HepG2 (cell line): ENCODE measurements at regions not wholly inside any gene's neighbourhood (a gene's known extent, or its start where the extent isn't known, plus 50 kb on each side); places are given as distances from the start of the nearest gene placed in this dataset.

Experiments used
- ATAC-seq: fragments of 200-7000 bp; cut with Tn5 transposase; 3 replicates; pipeline ENCODE4 v1.9.1; 2020; ENCODE audit warnings: mild to moderate bottlenecking, moderate library complexity
- BruUV-seq: library from RNA; stranded (reverse); fragments of 400-500 nt; replicated peaks from 2 replicates; lab custom pipeline; 2021; lab: Mats Ljungman, UMichigan
- CTCF ChIA-PET: fragments of 300-600 bp; formaldehyde crosslinking; extraction: SDS; loops from one replicate; lab custom pipeline; 2021; ENCODE audit warnings: low total read pairs, inconsistent platforms, low intra/inter-chr PET ratio; lab: Yijun Ruan, JAX
- POLR2A ChIA-PET: fragments of 350-600 bp; sonication (Branson Sonifier 250); formaldehyde crosslinking; loops from one replicate; lab custom pipeline; 2020; ENCODE audit warnings: antibody characterized with exemption, inconsistent platforms; lab: Yijun Ruan, JAX
- DNase-seq: peaks from one replicate; pipeline ENCODE4 v3.0.0-alpha.2; 2015; ENCODE audit warnings: low spot score
- FAIRE-seq: peaks from 3 replicates; lab custom pipeline; 2011; peaks lifted over from hg19 to GRCh38; lab: Jason Lieb, UNC
- H2AFZ ChIP-seq: one replicate; pipeline ENCODE4 v1.6.1; 2011; ENCODE audit warnings: low read length, inconsistent platforms
- H3K27ac ChIP-seq: fragments of 300-600 bp; 3 replicates; pipeline ENCODE4 v1.8.0; 2011; ENCODE audit warnings: mixed run types, mild to moderate bottlenecking, mixed read lengths, low read length, inconsistent platforms; ENCODE audit not compliant: insufficient read depth; ENCODE audit errors: extremely low read length
- H3K27me3 ChIP-seq, 2 experiments: fragments of 200-600 bp in 1 of 2; 2 replicates in 1 of 2; 3 replicates in 1 of 2; pipeline versions ENCODE4 v1.6.0 to v1.8.0; 2011; ENCODE audit warnings: low read length in 2 of 2, mild to moderate bottlenecking in 2 of 2, moderate library complexity in 2 of 2, inconsistent platforms in 1 of 2; ENCODE audit not compliant: insufficient read depth in 2 of 2, control insufficient read depth in 1 of 2
- H3K36me3 ChIP-seq, 2 experiments: fragments of 200-600 bp in 1 of 2; replicated peaks in 1 of 2; 2 replicates in 1 of 2; 3 replicates in 1 of 2; pipeline versions ENCODE4 v1.5.1 to v1.8.0; 2011; ENCODE audit warnings: low read length in 2 of 2, inconsistent platforms in 1 of 2; ENCODE audit not compliant: insufficient read depth in 2 of 2, control insufficient read depth in 1 of 2
- H3K4me1 ChIP-seq: 2 replicates; pipeline ENCODE4 v1.5.1; 2012; ENCODE audit warnings: low read length, inconsistent platforms; ENCODE audit not compliant: insufficient read depth
- H3K4me2 ChIP-seq: 2 replicates; pipeline ENCODE4 v1.6.0; 2011; ENCODE audit warnings: low read depth, low read length, inconsistent platforms
- H3K4me3 ChIP-seq, 3 experiments: fragments of 200-600 bp in 1 of 3; sonication (generic), shearing (Covaris generic) in 1 of 3; replicated peaks in 1 of 3; 2 replicates each; pipeline ENCODE4 v1.5.1; 2011 to 2016; ENCODE audit warnings: low read length in 3 of 3, inconsistent platforms in 2 of 3, low read depth in 2 of 3, mild to moderate bottlenecking in 2 of 3, control low read depth in 1 of 3, mixed read lengths in 1 of 3; ENCODE audit not compliant: insufficient read depth in 1 of 3
- H3K79me2 ChIP-seq: one replicate; pipeline ENCODE4 v1.6.1; 2011; ENCODE audit warnings: low read length, inconsistent platforms; ENCODE audit not compliant: insufficient read depth
- H3K9ac ChIP-seq: 2 replicates; pipeline ENCODE4 v1.6.0; 2011; ENCODE audit warnings: mild to moderate bottlenecking, low read depth, low read length, inconsistent platforms; ENCODE audit not compliant: insufficient read depth
- H3K9me3 ChIP-seq: 2 replicates; pipeline ENCODE4 v1.5.1; 2012; ENCODE audit warnings: mild to moderate bottlenecking, low read length
- H4K20me1 ChIP-seq: 2 replicates; pipeline ENCODE4 v1.6.0; 2011; ENCODE audit warnings: inconsistent platforms, mild to moderate bottlenecking, low read length, moderate library complexity; ENCODE audit not compliant: insufficient read depth
- ATM ChIP-seq: fragments of 450-650 bp; IDR thresholded peaks from 2 replicates; pipeline ENCODE4 v1.7.1; 2017; ENCODE audit warnings: mild to moderate bottlenecking, borderline replicate concordance
- CCAR2 ChIP-seq: fragments of 200-400 bp; formaldehyde crosslinking; optimal IDR thresholded peaks from 2 replicates; pipeline ENCODE3; 2018; ENCODE audit warnings: low read depth, mild to moderate bottlenecking, low read length, moderate library complexity
- GPN1 ChIP-seq: sonication (generic); formaldehyde crosslinking; IDR thresholded peaks from 2 replicates; pipeline ENCODE4 v1.5.1; 2020; ENCODE audit warnings: missing genetic modification reagents, borderline replicate concordance
- HIVEP1 ChIP-seq: sonication (generic); formaldehyde crosslinking; IDR thresholded peaks from 2 replicates; pipeline ENCODE4 v1.4.0; 2020; ENCODE audit warnings: mild to moderate bottlenecking, missing genetic modification reagents
- HNRNPLL ChIP-seq: fragments of 200-400 bp; formaldehyde crosslinking; IDR thresholded peaks from 2 replicates; pipeline ENCODE4 v1.6.1; 2017; ENCODE audit warnings: mild to moderate bottlenecking, low read depth, low read length; ENCODE audit not compliant: poor library complexity, severe bottlenecking
- JDP2 ChIP-seq: sonication (generic); formaldehyde crosslinking; IDR thresholded peaks from 2 replicates; pipeline ENCODE4 v1.8.1; 2022; ENCODE audit warnings: missing genetic modification reagents, borderline replicate concordance
- MEIS2 ChIP-seq: sonication (generic); formaldehyde crosslinking; IDR thresholded peaks from 2 replicates; pipeline ENCODE4 v1.9.0; 2021; ENCODE audit warnings: mild to moderate bottlenecking, missing genetic modification reagents
- ONECUT2 ChIP-seq: sonication (generic); formaldehyde crosslinking; IDR thresholded peaks from 2 replicates; pipeline ENCODE4 v1.4.0; 2020; ENCODE audit warnings: missing genetic modification reagents
- RARA ChIP-seq: IDR thresholded peaks from 2 replicates; pipeline ENCODE4 v1.6.1; 2016; ENCODE audit warnings: missing genetic modification reagents, missing compliant biosample characterization
- SNAI1 ChIP-seq: sonication (generic); formaldehyde crosslinking; IDR thresholded peaks from 2 replicates; pipeline ENCODE4 v1.5.0; 2020; ENCODE audit warnings: mild to moderate bottlenecking, missing genetic modification reagents, borderline replicate concordance
- TARDBP ChIP-seq: sonication (generic); formaldehyde crosslinking; IDR thresholded peaks from 2 replicates; pipeline ENCODE4 v1.8.0; 2022; ENCODE audit warnings: mild to moderate bottlenecking, missing genetic modification reagents
- ZNF143 ChIP-seq: sonication (generic); formaldehyde crosslinking; IDR thresholded peaks from 2 replicates; pipeline ENCODE4 v1.4.0; 2020; ENCODE audit warnings: missing genetic modification reagents
- ZNF205 ChIP-seq: IDR thresholded peaks from 2 replicates; pipeline ENCODE4 v1.6.1; 2018; ENCODE audit warnings: missing biosample characterization, missing genetic modification reagents
- ZNF224 ChIP-seq: sonication (generic); formaldehyde crosslinking; IDR thresholded peaks from 2 replicates; pipeline ENCODE4 v1.5.0; 2020; ENCODE audit warnings: mild to moderate bottlenecking, missing genetic modification reagents
- ZNF350 ChIP-seq: sonication (generic); formaldehyde crosslinking; IDR thresholded peaks from 2 replicates; pipeline ENCODE4 v1.4.0; 2020; ENCODE audit warnings: mild to moderate bottlenecking, low read depth, missing genetic modification reagents, borderline replicate concordance
- ZSCAN22 ChIP-seq: sonication (generic); formaldehyde crosslinking; IDR thresholded peaks from 2 replicates; pipeline ENCODE4 v1.4.0; 2020; ENCODE audit warnings: mild to moderate bottlenecking, missing genetic modification reagents
- ZSCAN9 ChIP-seq: IDR thresholded peaks from 2 replicates; pipeline ENCODE4 v1.6.1; 2016; ENCODE audit warnings: borderline replicate concordance
- WGBS: methylation state at CpG from one replicate; pipeline ENCODE4 v1.1.6; 2017; ENCODE audit warnings: low lambda C conversion rate; 5-methylcytosine and 5-hydroxymethylcytosine counted together
- in situ Hi-C: cut with HindIII; loops from 2 replicates; pipeline ENCODE4 v1.10.0; 2017; ENCODE audit warnings: low pct_unique_long_range_greater_than_20kb; ENCODE audit not compliant: extremely low pct_ligation_motif_present
- intact Hi-C: fragments of 100-400 bp; cut with micrococcal nuclease; formaldehyde crosslinking; loops from one replicate; pipeline ENCODE4 v1.10.0; 2022; ENCODE audit not compliant: unreplicated experiment
- TF ChIP-seq, protein P1 (sequence below): sonication (generic); formaldehyde crosslinking; IDR thresholded peaks from 2 replicates; pipeline ENCODE4 v1.4.0; 2020; ENCODE audit warnings: mild to moderate bottlenecking, missing genetic modification reagents
- TF ChIP-seq, protein P2 (sequence below): sonication (generic); formaldehyde crosslinking; IDR thresholded peaks from 2 replicates; pipeline ENCODE4 v1.5.0; 2020; ENCODE audit warnings: missing genetic modification reagents
- TF ChIP-seq, protein P3 (sequence below): sonication (generic); formaldehyde crosslinking; conservative IDR thresholded peaks from 2 replicates; pipeline ENCODE4 v1.8.1; 2023; ENCODE audit warnings: missing genetic modification reagents

DNA sequence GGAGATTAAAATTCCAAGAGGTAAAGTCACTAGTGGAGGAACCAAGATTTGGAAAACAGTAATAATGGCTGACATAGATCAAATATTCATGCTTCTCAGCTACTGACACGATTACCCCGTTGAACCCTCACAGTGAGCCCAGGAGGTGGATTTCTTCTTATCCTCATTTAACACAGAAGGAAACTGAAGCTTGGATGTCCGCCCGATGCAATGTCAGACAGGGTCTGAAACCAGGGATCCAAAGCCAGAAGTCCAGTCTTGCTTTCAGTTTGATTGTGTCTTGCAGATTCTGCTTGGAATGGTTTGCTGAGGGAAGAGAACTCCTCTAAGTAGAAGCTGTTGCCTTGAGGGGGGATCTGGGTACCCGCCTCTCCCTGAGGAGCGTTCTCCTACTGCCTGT lies 404.7 kb downstream of the KCNRG start:
- no TSS peak for BruUV-seq
- CTCF ChIA-PET: no interaction called here
- no peak overlapping the region for H2AFZ ChIP-seq
- H3K4me3 ChIP-seq: no peak overlapping the region
- WGBS: 98% methylated on average over 6 of the region's 6 CpGs
- no peak for FAIRE-seq
- no peak for ATAC-seq
- in situ Hi-C loops (no loop called here), intact Hi-C loops (no loop called here)
- no peak overlapping the region for H3K4me2 ChIP-seq
- no peaks in the 10 kb centered on the region for H3K9me3 ChIP-seq
- peaks cover 2 to 24% of the 10 kb centered on the region in 2 experiments; a peak in 3 of 5 replicates for H3K36me3 ChIP-seq
- H3K4me1 ChIP-seq: peaks cover 10% of the 10 kb centered on the region; the same call in 1 of the 2 replicates
- H3K27ac ChIP-seq: no peak overlapping the region
- no peak overlapping the region for H3K9ac ChIP-seq
- POLR2A ChIA-PET: no interaction called here
- H3K27me3 ChIP-seq: no peaks in the 10 kb centered on the region
- H4K20me1 ChIP-seq: no peaks in the 10 kb centered on the region
- no peaks in the 10 kb centered on the region for H3K79me2 ChIP-seq
- no peak for DNase-seq
- TF ChIP-seq, protein P1, sequence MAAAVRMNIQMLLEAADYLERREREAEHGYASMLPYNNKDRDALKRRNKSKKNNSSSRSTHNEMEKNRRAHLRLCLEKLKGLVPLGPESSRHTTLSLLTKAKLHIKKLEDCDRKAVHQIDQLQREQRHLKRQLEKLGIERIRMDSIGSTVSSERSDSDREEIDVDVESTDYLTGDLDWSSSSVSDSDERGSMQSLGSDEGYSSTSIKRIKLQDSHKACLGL (CRISPR knock-in tag): no peak
- TF ChIP-seq JDP2: no peak
- TF ChIP-seq, protein P2, sequence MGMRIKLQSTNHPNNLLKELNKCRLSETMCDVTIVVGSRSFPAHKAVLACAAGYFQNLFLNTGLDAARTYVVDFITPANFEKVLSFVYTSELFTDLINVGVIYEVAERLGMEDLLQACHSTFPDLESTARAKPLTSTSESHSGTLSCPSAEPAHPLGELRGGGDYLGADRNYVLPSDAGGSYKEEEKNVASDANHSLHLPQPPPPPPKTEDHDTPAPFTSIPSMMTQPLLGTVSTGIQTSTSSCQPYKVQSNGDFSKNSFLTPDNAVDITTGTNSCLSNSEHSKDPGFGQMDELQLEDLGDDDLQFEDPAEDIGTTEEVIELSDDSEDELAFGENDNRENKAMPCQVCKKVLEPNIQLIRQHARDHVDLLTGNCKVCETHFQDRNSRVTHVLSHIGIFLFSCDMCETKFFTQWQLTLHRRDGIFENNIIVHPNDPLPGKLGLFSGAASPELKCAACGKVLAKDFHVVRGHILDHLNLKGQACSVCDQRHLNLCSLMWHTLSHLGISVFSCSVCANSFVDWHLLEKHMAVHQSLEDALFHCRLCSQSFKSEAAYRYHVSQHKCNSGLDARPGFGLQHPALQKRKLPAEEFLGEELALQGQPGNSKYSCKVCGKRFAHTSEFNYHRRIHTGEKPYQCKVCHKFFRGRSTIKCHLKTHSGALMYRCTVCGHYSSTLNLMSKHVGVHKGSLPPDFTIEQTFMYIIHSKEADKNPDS: no peak
- no peak for TF ChIP-seq GPN1 (CRISPR knock-in tag)
- no peak for TF ChIP-seq ZSCAN22 (CRISPR knock-in tag)
- no peak for TF ChIP-seq ZNF143 (CRISPR knock-in tag)
- no peak for TF ChIP-seq HIVEP1 (CRISPR knock-in tag)
- TF ChIP-seq ATM: no peak
- no peak for TF ChIP-seq HNRNPLL
- TF ChIP-seq RARA (CRISPR knock-in tag): no peak
- TF ChIP-seq SNAI1 (CRISPR knock-in tag): no peak
- no peak for TF ChIP-seq ZNF350
- TF ChIP-seq CCAR2: no peak
- TF ChIP-seq ZSCAN9 (CRISPR knock-in tag): no peak
- TF ChIP-seq TARDBP (CRISPR knock-in tag): no peak
- TF ChIP-seq ONECUT2 (CRISPR knock-in tag): no peak
- TF ChIP-seq ZNF224 (CRISPR knock-in tag): no peak
- TF ChIP-seq, protein P3, sequence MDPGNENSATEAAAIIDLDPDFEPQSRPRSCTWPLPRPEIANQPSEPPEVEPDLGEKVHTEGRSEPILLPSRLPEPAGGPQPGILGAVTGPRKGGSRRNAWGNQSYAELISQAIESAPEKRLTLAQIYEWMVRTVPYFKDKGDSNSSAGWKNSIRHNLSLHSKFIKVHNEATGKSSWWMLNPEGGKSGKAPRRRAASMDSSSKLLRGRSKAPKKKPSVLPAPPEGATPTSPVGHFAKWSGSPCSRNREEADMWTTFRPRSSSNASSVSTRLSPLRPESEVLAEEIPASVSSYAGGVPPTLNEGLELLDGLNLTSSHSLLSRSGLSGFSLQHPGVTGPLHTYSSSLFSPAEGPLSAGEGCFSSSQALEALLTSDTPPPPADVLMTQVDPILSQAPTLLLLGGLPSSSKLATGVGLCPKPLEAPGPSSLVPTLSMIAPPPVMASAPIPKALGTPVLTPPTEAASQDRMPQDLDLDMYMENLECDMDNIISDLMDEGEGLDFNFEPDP (CRISPR knock-in tag): no peak
- TF ChIP-seq ZNF205 (CRISPR knock-in tag): no peak
- TF ChIP-seq MEIS2 (CRISPR knock-in tag): no peak
